ENCODE measurements at regions not wholly inside any gene's neighbourhood (a gene's known extent, or its start where the extent isn't known, plus 50 kb on each side); places are given as distances from the start of the nearest gene placed in this dataset.
"Not testable (repeated sequence)": the region's sequence is repeated elsewhere in the genome, so short reads cannot be mapped to it uniquely, and the experiment has no call there.

GRCh38 chr13:43969919-43970318 lies 90.2 kb downstream of the LACC1 start:
- TF ChIP-seq, protein P1, sequence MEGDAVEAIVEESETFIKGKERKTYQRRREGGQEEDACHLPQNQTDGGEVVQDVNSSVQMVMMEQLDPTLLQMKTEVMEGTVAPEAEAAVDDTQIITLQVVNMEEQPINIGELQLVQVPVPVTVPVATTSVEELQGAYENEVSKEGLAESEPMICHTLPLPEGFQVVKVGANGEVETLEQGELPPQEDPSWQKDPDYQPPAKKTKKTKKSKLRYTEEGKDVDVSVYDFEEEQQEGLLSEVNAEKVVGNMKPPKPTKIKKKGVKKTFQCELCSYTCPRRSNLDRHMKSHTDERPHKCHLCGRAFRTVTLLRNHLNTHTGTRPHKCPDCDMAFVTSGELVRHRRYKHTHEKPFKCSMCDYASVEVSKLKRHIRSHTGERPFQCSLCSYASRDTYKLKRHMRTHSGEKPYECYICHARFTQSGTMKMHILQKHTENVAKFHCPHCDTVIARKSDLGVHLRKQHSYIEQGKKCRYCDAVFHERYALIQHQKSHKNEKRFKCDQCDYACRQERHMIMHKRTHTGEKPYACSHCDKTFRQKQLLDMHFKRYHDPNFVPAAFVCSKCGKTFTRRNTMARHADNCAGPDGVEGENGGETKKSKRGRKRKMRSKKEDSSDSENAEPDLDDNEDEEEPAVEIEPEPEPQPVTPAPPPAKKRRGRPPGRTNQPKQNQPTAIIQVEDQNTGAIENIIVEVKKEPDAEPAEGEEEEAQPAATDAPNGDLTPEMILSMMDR (IDR thresholded peaks at IDR 0.05) = not testable (repeated sequence)
- TF ChIP-seq POLR2AphosphoS5 (IDR thresholded peaks at IDR 0.05) = not testable (repeated sequence)

All from sigmoid colon (tissue), 4 donors.